GM18508 (cell line): ENCODE measurements at regions not wholly inside any gene's neighbourhood (a gene's known extent, or its start where the extent isn't known, plus 50 kb on each side); places are given as distances from the start of the nearest gene placed in this dataset.
"Not testable (repeated sequence)": the region's sequence is repeated elsewhere in the genome, so short reads cannot be mapped to it uniquely, and the experiment has no call there.

Experiments
- ATAC-seq: cut with Tn5 transposase; IDR thresholded peaks from one replicate; pipeline ENCODE4 v1.9.1; 2021; ENCODE audit warnings: moderate number of reproducible peaks; ENCODE audit not compliant: insufficient read depth, unreplicated experiment

- ATAC-seq, result no peak
Observed at GRCh38 chr15:95600884-95601283, 729.6 kb upstream of the NR2F2 start.

GRCh38 chr15:95601525-95601924 lies 729.0 kb upstream of the NR2F2 start:
- no peak for ATAC-seq

GRCh38 chr15:95603802-95604201 lies 726.7 kb upstream of the NR2F2 start:
- ATAC-seq, result no peak

GRCh38 chr15:95604634-95605036 lies 725.9 kb upstream of the NR2F2 start:
- no peak for ATAC-seq

- ATAC-seq, result no peak
Observed at GRCh38 chr15:95605098-95605497, 725.4 kb upstream of the NR2F2 start.

- ATAC-seq, result no peak
Observed at GRCh38 chr15:95606551-95606950, 723.9 kb upstream of the NR2F2 start.

- ATAC-seq, result no peak
Observed at GRCh38 chr15:95608371-95608770, 722.1 kb upstream of the NR2F2 start.

GRCh38 chr15:95609096-95609495 lies 721.4 kb upstream of the NR2F2 start:
- ATAC-seq, result no peak

- ATAC-seq, result no peak
Observed at GRCh38 chr15:95610945-95611344, 719.6 kb upstream of the NR2F2 start.

GRCh38 chr15:95615436-95615835 lies 715.1 kb upstream of the NR2F2 start:
- ATAC-seq, result no peak

GRCh38 chr15:95616306-95616705 lies 714.2 kb upstream of the NR2F2 start:
- no peak for ATAC-seq

GRCh38 chr15:95620934-95621579 lies 709.4 kb upstream of the NR2F2 start:
- ATAC-seq, result peak; percentile 54

- ATAC-seq, result no peak
Observed at GRCh38 chr15:95622843-95623242, 707.7 kb upstream of the NR2F2 start.

GRCh38 chr15:95624100-95624499 lies 706.4 kb upstream of the NR2F2 start:
- ATAC-seq, result no peak

- no peak for ATAC-seq
Observed at GRCh38 chr15:95624616-95625361, 705.7 kb upstream of the NR2F2 start.

GRCh38 chr15:95626501-95627361 lies 703.8 kb upstream of the NR2F2 start:
- no peak for ATAC-seq

GRCh38 chr15:95629503-95630168 lies 700.9 kb upstream of the NR2F2 start:
- ATAC-seq, result no peak

- ATAC-seq, result no peak
Observed at GRCh38 chr15:95630683-95631082, 699.8 kb upstream of the NR2F2 start.

- ATAC-seq, result no peak
Observed at GRCh38 chr15:95635666-95636065, 694.8 kb upstream of the NR2F2 start.

- ATAC-seq, result no peak
Observed at GRCh38 chr15:95636107-95636506, 694.4 kb upstream of the NR2F2 start.

GRCh38 chr15:95637234-95637633 lies 693.3 kb upstream of the NR2F2 start:
- not testable (repeated sequence) for ATAC-seq
